K562 (cell line): ENCODE measurements at regions not wholly inside any gene's neighbourhood (a gene's known extent, or its start where the extent isn't known, plus 50 kb on each side); places are given as distances from the start of the nearest gene placed in this dataset.

Source experiments
- BMI1 ChIP-seq: fragments of 150-350 bp; IDR thresholded peaks from 2 replicates; pipeline ENCODE4 v1.6.1; 2014; ENCODE audit warnings: low read length
- BRD4 ChIP-seq: fragments of 200-600 bp; sonication (generic); IDR thresholded peaks from 2 replicates; pipeline ENCODE4 v1.6.1; 2017; ENCODE audit warnings: inconsistent platforms
- FOXJ3 ChIP-seq: sonication (generic); formaldehyde crosslinking; IDR thresholded peaks from 2 replicates; pipeline ENCODE4 v1.4.0; 2020; ENCODE audit warnings: mild to moderate bottlenecking, missing genetic modification reagents
- HCFC1 ChIP-seq: IDR thresholded peaks from 2 replicates; pipeline ENCODE4 v1.6.1; 2012; ENCODE audit warnings: low read depth, low read length, improper control_type of control experiment
- JUND ChIP-seq, 2 experiments: IDR thresholded peaks; 2 replicates in 1 of 2; 3 replicates in 1 of 2; pipeline ENCODE4 v1.6.1; 2011; ENCODE audit warnings: borderline replicate concordance in 2 of 2, low read depth in 2 of 2, low read length in 2 of 2, improper control_type of control experiment in 1 of 2, missing biosample characterization in 1 of 2, missing genetic modification characterization in 1 of 2, missing genetic modification reagents in 1 of 2
- KLF16 ChIP-seq: IDR thresholded peaks from 2 replicates; pipeline ENCODE4 v1.6.1; 2016; ENCODE audit warnings: antibody characterized with exemption
- MTF1 ChIP-seq: fragments of 250-450 bp; sonication (Bioruptor Pico); IDR thresholded peaks from 2 replicates; pipeline ENCODE4 v1.9.0; 2021; ENCODE audit warnings: moderate library complexity, mild to moderate bottlenecking, inconsistent platforms, borderline replicate concordance
- NR3C1 ChIP-seq: sonication (generic); formaldehyde crosslinking; IDR thresholded peaks from 2 replicates; pipeline ENCODE4 v1.8.1; 2022; ENCODE audit warnings: missing genetic modification reagents
- NRF1 ChIP-seq, 2 experiments: fragments of 450-650 bp; IDR thresholded peaks in 1 of 2; conservative IDR thresholded peaks in 1 of 2; 2 replicates each; pipeline ENCODE4 v1.6.1; 2014; ENCODE audit warnings: mild to moderate bottlenecking in 2 of 2
- POLR2A ChIP-seq: fragments of 450-650 bp; conservative IDR thresholded peaks from 2 replicates; pipeline ENCODE4 v1.6.1; 2016
- SIX5 ChIP-seq, 2 experiments: IDR thresholded peaks; 2 replicates each; pipeline ENCODE4 v1.6.1; 2011; ENCODE audit warnings: low read length in 2 of 2, borderline replicate concordance in 1 of 2, low read depth in 1 of 2, mild to moderate bottlenecking in 1 of 2, moderate library complexity in 1 of 2; ENCODE audit not compliant: insufficient read depth in 1 of 2
- SREBF2 ChIP-seq: sonication (generic); formaldehyde crosslinking; IDR thresholded peaks from 2 replicates; pipeline ENCODE4 v1.4.0; 2020; ENCODE audit warnings: mild to moderate bottlenecking, missing genetic modification reagents
- TF ChIP-seq, protein P1 (sequence below): sonication (generic); formaldehyde crosslinking; IDR thresholded peaks from 2 replicates; pipeline ENCODE4 v1.9.0; 2022; ENCODE audit warnings: mild to moderate bottlenecking, missing genetic modification reagents
- TF ChIP-seq, protein P2 (sequence below): IDR thresholded peaks from 2 replicates; pipeline ENCODE4 v1.6.1; 2012; ENCODE audit warnings: low read depth, low read length, improper control_type of control experiment, borderline replicate concordance

DNA sequence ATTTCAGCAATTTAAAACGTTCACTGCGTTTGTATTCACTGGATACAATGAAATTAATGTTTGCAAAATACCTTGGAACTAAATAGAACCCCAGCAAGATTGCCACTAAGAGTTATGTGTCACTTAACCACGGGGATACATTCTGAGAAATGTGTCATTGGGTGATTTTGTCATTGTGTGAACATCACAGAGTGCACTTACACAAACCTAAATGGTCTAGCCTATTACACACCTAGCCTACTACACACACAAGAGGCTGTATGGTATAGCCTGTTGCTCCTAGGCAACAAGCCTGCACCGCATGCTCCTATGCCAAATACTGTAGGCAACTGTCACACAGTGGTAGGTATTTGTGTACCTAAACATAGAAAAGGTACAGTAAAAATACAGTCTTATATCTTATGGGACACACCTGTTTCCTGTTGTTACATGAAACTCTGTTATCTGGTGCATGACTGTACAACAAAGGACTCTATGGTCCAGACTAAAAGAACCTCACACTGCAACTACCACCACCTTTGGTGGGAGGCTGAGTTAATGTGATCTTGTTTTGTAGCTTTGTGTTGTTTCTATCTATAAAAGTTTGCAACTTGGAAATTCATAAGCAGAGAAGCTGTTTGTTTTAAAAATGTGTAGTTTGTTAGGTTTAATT lies 92.2 kb upstream of the NTRK3 start:
- TF ChIP-seq HCFC1 (no peak), NR3C1 (no peak), BMI1 (no peak), MTF1 (no peak), BRD4 (no peak), SREBF2 (CRISPR knock-in tag) (no peak), KLF16 (no peak), JUND (IDR thresholded peaks at IDR 0.05; ENCODE audit: borderline replicate concordance, low read depth, low read length) (no peak), JUND (tag; IDR thresholded peaks at IDR 0.05; ENCODE audit: borderline replicate concordance, low read depth, low read length) (no peak), FOXJ3 (no peak), SIX5 (IDR thresholded peaks at IDR 0.05; ENCODE audit: borderline replicate concordance in 1 of 2, insufficient read depth in 1 of 2, low read depth in 1 of 2, low read length in 2 of 2) (no peak), POLR2A (no peak), NRF1 (conservative IDR thresholded peaks at IDR 0.05 in 1 of 2, IDR thresholded peaks at IDR 0.05 in 1 of 2) (no peak)
- TF ChIP-seq, protein P1, sequence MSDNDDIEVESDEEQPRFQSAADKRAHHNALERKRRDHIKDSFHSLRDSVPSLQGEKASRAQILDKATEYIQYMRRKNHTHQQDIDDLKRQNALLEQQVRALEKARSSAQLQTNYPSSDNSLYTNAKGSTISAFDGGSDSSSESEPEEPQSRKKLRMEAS, result no peak
- TF ChIP-seq, protein P2, sequence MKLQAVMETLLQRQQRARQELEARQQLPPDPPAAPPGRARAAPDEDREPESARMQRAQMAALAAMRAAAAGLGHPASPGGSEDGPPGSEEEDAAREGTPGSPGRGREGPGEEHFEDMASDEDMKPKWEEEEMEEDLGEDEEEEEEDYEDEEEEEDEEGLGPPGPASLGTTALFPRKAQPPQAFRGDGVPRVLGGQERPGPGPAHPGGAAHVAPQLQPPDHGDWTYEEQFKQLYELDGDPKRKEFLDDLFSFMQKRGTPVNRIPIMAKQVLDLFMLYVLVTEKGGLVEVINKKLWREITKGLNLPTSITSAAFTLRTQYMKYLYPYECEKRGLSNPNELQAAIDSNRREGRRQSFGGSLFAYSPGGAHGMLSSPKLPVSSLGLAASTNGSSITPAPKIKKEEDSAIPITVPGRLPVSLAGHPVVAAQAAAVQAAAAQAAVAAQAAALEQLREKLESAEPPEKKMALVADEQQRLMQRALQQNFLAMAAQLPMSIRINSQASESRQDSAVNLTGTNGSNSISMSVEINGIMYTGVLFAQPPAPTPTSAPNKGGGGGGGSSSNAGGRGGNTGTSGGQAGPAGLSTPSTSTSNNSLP, result no peak
